Esophagus squamous epithelium (tissue), 5 donors: ENCODE measurements at regions not wholly inside any gene's neighbourhood (a gene's known extent, or its start where the extent isn't known, plus 50 kb on each side); places are given as distances from the start of the nearest gene placed in this dataset.

ENCODE experiments used
- DNase-seq: peaks from one replicate; lab custom pipeline; 2025; lab: John Stamatoyannopoulos, UW
- H3K27ac ChIP-seq, 4 donors: fragments of 200-600 bp; sonication (generic); one replicate each; pipeline ENCODE4 v1.5.1; 2016 to 2019; ENCODE audit warnings: mild to moderate bottlenecking in 1 of 4
- H3K27me3 ChIP-seq, 4 donors: fragments of 200-600 bp; sonication (generic); 1 replicate in 3 of 4; 2 replicates in 1 of 4; pipeline versions ENCODE4 v1.5.1 to v1.6.0; 2017 to 2021; ENCODE audit warnings: antibody characterized with exemption in 1 of 4
- H3K36me3 ChIP-seq, 3 donors: fragments of 200-600 bp; sonication (generic); one replicate each; pipeline ENCODE4 v1.5.1; 2016 to 2019
- H3K4me1 ChIP-seq, 3 donors: fragments of 200-600 bp; sonication (generic); one replicate each; pipeline ENCODE4 v1.5.1; 2017 to 2019
- H3K4me3 ChIP-seq, 4 donors: fragments of 200-600 bp; sonication (generic); 1 replicate in 3 of 4; 2 replicates in 1 of 4; pipeline ENCODE4 v1.5.1; 2016 to 2019; ENCODE audit warnings: mild to moderate bottlenecking in 2 of 4, moderate library complexity in 1 of 4
- H3K9me3 ChIP-seq, 3 donors: fragments of 200-600 bp; sonication (generic); one replicate each; pipeline ENCODE4 v1.5.1; 2016 to 2019
- POLR2A ChIP-seq, 4 donors: fragments of 450-650 bp; IDR thresholded peaks; one replicate each; pipeline ENCODE4 v1.6.1; 2017; ENCODE audit warnings: antibody characterized with exemption in 4 of 4, mild to moderate bottlenecking in 4 of 4, moderate library complexity in 3 of 4
- WGBS, 2 donors: methylation state at CpG; one replicate each; pipeline ENCODE4 v1.1.5; 2018; 5-methylcytosine and 5-hydroxymethylcytosine counted together
- intact Hi-C: fragments of 100-400 bp; cut with DNase I; formaldehyde crosslinking; loops from one replicate; pipeline ENCODE4 v1.15.0; 2022
- TF ChIP-seq, protein P1 (sequence below), 6 experiments: fragments of 450-650 bp in 4 of 6; fragments of 200-600 bp in 2 of 6; sonication (generic) in 2 of 6; IDR thresholded peaks; one replicate each; pipeline ENCODE4 v1.5.1; 2016 to 2019; ENCODE audit warnings: antibody characterized with exemption in 6 of 6, mild to moderate bottlenecking in 4 of 6, moderate library complexity in 4 of 6
- donor health status: DM: yes; HTN: yes; CAD: no.

DNA sequence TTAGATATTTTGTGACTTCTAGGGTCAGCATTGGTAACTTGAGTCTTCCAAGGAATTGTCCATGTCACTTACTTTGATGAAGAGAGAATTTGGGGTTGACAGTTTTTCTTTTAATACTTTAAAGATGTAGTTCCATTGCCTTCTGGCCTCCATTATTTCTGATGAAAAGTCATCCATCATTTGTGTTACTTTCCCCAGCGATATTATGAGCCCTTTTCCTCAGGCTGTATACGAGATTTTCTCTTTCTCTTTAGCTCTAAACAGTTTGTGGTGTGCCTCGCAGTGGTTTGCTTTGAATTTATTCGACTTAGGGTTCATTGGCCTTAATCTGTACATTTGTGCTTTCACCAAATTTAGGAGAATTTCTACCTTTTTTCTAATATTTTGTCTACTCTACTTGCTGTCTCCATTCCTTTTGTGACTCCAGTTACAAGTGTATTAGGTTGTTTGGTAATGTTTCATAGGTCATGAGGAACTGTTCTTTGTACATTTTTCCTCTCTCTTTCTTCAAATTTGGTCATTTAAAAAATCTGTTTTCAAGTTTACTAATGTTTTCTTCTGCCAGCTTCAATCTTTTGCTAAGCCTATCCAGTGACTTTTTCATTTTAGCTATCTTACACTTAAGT is 131.4 kb upstream of the OTOS start:
- no peaks in the 10 kb centered on the region for H3K36me3 ChIP-seq
- no peaks in the 10 kb centered on the region for H3K4me1 ChIP-seq
- no peak overlapping the region for H3K4me3 ChIP-seq
- DNase-seq: no peak
- peaks cover 0 to 14% (median 5%) of the 10 kb centered on the region in 3 donors for H3K9me3 ChIP-seq
- intact Hi-C loops: no loop called here
- WGBS, 2 donors: 67 to 71% methylated on average over 4 of the region's 4 CpGs
- H3K27ac ChIP-seq: no peak overlapping the region
- H3K27me3 ChIP-seq: peaks cover 0 to 43% (median 0%) of the 10 kb centered on the region in 4 donors
- TF ChIP-seq POLR2A (IDR thresholded peaks at IDR 0.05): no peak
- TF ChIP-seq, protein P1, sequence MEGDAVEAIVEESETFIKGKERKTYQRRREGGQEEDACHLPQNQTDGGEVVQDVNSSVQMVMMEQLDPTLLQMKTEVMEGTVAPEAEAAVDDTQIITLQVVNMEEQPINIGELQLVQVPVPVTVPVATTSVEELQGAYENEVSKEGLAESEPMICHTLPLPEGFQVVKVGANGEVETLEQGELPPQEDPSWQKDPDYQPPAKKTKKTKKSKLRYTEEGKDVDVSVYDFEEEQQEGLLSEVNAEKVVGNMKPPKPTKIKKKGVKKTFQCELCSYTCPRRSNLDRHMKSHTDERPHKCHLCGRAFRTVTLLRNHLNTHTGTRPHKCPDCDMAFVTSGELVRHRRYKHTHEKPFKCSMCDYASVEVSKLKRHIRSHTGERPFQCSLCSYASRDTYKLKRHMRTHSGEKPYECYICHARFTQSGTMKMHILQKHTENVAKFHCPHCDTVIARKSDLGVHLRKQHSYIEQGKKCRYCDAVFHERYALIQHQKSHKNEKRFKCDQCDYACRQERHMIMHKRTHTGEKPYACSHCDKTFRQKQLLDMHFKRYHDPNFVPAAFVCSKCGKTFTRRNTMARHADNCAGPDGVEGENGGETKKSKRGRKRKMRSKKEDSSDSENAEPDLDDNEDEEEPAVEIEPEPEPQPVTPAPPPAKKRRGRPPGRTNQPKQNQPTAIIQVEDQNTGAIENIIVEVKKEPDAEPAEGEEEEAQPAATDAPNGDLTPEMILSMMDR (IDR thresholded peaks at IDR 0.05): no peak

DNA sequence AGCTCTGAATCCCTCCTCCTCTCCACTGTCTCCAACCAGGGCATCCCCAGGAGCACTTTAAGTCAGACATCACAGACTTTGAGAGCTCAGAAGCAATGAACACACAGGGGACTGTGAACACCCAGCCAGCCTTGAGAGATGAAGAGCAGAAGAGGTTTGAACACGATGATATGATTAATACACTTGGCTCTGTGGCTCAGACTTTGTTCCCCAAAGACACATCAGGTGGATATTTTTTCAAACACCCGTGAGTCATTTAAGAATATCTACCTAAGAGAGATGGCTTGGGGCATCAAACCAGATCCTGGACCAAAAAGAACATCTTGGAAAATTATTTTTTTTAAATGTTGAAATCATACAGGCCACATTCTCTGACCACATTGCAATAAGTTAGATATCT is 134.9 kb upstream of the OTOS start:
- Histone ChIP-seq H3K9me3 (peaks cover 0 to 14% (median 5%) of the 10 kb centered on the region in 3 donors), H3K4me1 (peaks cover 0 to 7% (median 0%) of the 10 kb centered on the region in 3 donors), H3K27me3 (peaks cover 0 to 42% (median 0%) of the 10 kb centered on the region in 4 donors), H3K36me3 (no peaks in the 10 kb centered on the region), H3K4me3 (no peak overlapping the region), H3K27ac (no peak overlapping the region)
- TF ChIP-seq, protein P1 (IDR thresholded peaks at IDR 0.05): no peak
- no peak for TF ChIP-seq POLR2A (IDR thresholded peaks at IDR 0.05)
- intact Hi-C loops: no loop called here
- WGBS, 2 donors: 28 to 44% methylated on average over 2 of the region's 2 CpGs
- DNase-seq: no peak

DNA sequence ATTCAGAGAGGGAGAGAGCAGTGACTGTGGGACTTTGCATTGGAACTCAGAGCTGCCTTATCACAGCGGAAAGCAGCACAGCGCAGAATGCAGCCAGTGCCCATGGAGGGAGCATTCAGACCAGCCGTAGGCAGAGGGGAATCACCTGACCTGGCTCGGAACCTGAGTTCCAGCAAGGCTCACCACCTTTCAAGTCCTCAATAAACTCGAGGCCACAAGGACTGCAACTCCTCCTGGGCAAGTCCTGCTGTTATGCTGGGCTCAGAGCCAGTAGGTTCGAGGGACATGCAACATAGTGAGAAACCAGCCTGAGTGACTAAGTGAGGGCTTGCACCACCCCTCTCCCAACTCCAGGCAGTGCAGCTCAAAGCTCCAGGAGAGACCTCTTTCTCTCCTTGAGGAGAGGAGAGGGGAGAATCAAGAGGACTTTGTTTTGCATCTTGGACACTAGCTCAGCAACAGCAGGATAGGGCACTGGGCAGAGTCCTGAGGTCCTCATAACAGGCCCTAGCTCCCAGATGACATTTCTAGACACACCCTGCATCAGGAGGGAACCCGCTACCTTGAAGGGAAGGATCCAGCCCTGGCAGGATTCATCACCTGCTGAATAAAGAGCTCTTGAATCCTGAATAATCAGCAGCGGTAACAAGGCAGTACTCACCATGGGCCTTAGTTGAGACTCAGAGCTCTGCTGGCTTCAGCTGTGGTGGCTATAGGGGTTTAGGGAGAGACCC is 136.8 kb upstream of the OTOS start:
- no peak for DNase-seq
- 69 to 79% methylated on average over 3 to 4 of the region's 8 CpGs for WGBS, 2 donors
- TF ChIP-seq POLR2A (IDR thresholded peaks at IDR 0.05): no peak
- TF ChIP-seq, protein P1 (IDR thresholded peaks at IDR 0.05): no peak
- H3K4me1 ChIP-seq: peaks cover 0 to 7% (median 0%) of the 10 kb centered on the region in 3 donors
- no peaks in the 10 kb centered on the region for H3K36me3 ChIP-seq
- intact Hi-C loops: no loop called here
- peaks cover 0 to 42% (median 0%) of the 10 kb centered on the region in 4 donors for H3K27me3 ChIP-seq
- H3K9me3 ChIP-seq: peaks cover 0 to 7% (median 0%) of the 10 kb centered on the region in 3 donors
- no peak overlapping the region for H3K4me3 ChIP-seq
- H3K27ac ChIP-seq: no peak overlapping the region

DNA sequence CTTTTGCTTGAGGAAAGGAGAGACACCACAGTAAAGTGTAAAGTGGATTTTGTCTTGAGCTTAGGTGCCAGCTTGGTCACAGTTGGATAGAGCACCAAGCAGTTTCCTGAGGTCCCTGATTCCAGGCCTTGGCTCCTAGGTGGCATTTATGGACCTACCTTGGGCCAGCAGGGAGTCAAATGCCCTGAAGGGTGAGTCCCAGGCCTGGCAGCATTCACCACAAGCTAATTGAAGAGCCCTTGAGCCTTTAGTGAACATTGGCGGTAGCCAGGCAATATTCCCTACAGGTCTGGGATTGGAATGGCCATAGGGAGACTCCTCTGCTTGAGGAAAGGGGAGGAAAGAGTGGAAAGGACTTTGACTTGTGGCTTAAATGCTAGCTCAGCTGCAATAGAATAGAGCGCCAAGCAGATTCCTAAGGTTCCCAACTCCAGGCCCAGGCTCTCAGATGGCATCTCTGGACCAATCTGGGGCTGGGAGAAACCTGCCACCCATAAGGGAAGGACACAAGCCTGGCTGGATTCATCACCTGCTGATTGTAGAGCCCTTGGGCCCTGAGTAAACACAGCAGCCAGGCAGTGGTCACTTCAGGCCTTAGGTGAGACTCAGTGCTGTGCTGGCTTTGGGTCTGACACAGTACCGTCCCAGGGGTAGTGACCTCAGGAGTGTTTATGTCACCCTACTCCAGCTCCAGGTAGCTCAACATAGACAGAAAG is 137.5 kb upstream of the OTOS start:
- intact Hi-C loops: no loop called here
- no peaks in the 10 kb centered on the region for H3K9me3 ChIP-seq
- 88 to 100% methylated on average over 2 to 3 of the region's 3 CpGs for WGBS, 2 donors
- no peak for TF ChIP-seq POLR2A (IDR thresholded peaks at IDR 0.05)
- TF ChIP-seq, protein P1 (IDR thresholded peaks at IDR 0.05): no peak
- peaks cover 0 to 40% (median 0%) of the 10 kb centered on the region in 4 donors for H3K27me3 ChIP-seq
- no peak overlapping the region for H3K4me3 ChIP-seq
- no peak overlapping the region for H3K27ac ChIP-seq
- DNase-seq: no peak
- no peaks in the 10 kb centered on the region for H3K36me3 ChIP-seq
- peaks cover 0 to 7% (median 0%) of the 10 kb centered on the region in 3 donors for H3K4me1 ChIP-seq

DNA sequence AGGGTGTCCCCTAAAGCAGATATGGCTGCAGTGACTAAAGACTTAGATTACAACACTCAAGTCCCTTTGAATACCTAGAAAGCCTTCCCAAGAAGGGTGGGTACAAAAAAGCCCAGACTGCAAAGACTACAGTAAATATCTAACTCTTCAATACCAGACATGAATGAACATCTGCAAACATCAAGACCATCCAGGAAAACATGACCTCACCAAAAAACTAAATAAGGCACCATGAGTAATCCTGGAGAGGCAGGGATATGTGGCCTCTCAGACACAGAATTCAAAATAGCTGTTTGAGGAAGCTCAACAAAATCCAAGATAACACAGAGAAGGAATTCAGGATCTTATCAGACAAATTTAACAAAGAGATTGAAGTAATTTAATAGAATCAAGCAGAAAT is 138.2 kb upstream of the OTOS start:
- H3K9me3 ChIP-seq: no peaks in the 10 kb centered on the region
- DNase-seq: no peak
- H3K36me3 ChIP-seq: no peaks in the 10 kb centered on the region
- H3K4me1 ChIP-seq: peaks cover 0 to 7% (median 0%) of the 10 kb centered on the region in 3 donors
- intact Hi-C loops: no loop called here
- no peak for TF ChIP-seq POLR2A (IDR thresholded peaks at IDR 0.05)
- TF ChIP-seq, protein P1 (IDR thresholded peaks at IDR 0.05): no peak
- no peak overlapping the region for H3K27ac ChIP-seq
- H3K4me3 ChIP-seq: no peak overlapping the region
- H3K27me3 ChIP-seq: peaks cover 0 to 33% (median 0%) of the 10 kb centered on the region in 4 donors
